Effector CD4-positive, alpha-beta T cell (primary cell): ENCODE measurements at regions not wholly inside any gene's neighbourhood (a gene's known extent, or its start where the extent isn't known, plus 50 kb on each side); places are given as distances from the start of the nearest gene placed in this dataset.
A peak's percentile ranks its signal among the peaks of the same experiment; 100 is the strongest.
"Not testable (repeated sequence)": the region's sequence is repeated elsewhere in the genome, so short reads cannot be mapped to it uniquely, and the experiment has no call there.

Source experiments
- DNase-seq: peaks from one replicate; pipeline ENCODE4 v3.0.0-alpha.2; 2020

GRCh38 chr5:36739751-36740221, 133.4 kb downstream of the SLC1A3 start:
- DNase-seq: peak; percentile 40

GRCh38 chr5:36740259-36740898, 134.0 kb downstream of the SLC1A3 start:
- no peak for DNase-seq

- DNase-seq: no peak
These were observed 134.7 kb downstream of the SLC1A3 start for GRCh38 chr5:36741128-36741527.

- DNase-seq: no peak
These were observed 132.4 kb upstream of the NIPBL start for GRCh38 chr5:36743891-36744772.

- no peak for DNase-seq
These were observed 131.6 kb upstream of the NIPBL start for GRCh38 chr5:36744773-36745589.

GRCh38 chr5:36747794-36748193, 128.8 kb upstream of the NIPBL start:
- not testable (repeated sequence) for DNase-seq

GRCh38 chr5:36751886-36752285, 124.7 kb upstream of the NIPBL start:
- DNase-seq: no peak

DNA sequence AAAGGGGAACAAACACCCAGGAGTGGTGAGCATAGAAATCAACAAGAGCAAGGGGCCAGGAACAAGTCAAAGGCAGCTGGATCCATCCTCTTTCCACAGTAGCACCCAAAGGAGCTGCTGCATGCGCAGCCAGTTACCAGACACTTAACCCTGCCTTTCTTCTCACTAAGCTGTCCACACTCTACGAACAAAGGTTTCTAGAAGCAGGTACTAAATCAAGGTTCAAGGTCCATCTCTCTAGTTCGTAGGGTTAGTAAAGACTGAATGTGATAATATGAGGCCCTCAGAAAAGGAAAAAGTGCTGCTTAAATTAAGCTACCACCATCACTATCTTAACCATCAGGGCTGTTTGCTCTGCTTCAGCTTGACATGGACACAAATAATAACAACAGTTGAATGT, 121.2 kb upstream of the NIPBL start:
- no peak for DNase-seq

GRCh38 chr5:36755920-36756488, 120.6 kb upstream of the NIPBL start:
- no peak for DNase-seq

GRCh38 chr5:36756848-36757247, 119.7 kb upstream of the NIPBL start:
- DNase-seq: no peak

- no peak for DNase-seq
These were observed 117.5 kb upstream of the NIPBL start for GRCh38 chr5:36759117-36759516.

DNA sequence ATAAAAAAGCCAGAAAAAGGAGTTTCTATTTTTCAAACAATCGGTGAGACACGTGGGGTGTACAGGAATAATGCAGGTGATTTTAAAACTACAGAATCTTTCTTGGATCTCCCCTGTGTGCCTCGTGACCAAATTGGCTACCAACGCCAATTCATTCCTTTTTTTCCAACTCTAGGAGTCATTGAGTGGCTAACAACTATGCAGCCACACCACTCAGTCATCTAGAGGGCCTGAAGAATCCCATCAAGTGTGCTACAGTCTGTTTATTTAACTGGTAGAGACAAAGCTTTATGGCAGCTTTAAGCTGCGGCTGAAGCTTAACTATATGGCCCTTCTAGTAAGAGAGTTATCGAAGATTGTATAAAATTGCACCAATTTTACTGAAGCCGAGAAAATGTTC, 113.1 kb upstream of the NIPBL start:
- no peak for DNase-seq

DNA sequence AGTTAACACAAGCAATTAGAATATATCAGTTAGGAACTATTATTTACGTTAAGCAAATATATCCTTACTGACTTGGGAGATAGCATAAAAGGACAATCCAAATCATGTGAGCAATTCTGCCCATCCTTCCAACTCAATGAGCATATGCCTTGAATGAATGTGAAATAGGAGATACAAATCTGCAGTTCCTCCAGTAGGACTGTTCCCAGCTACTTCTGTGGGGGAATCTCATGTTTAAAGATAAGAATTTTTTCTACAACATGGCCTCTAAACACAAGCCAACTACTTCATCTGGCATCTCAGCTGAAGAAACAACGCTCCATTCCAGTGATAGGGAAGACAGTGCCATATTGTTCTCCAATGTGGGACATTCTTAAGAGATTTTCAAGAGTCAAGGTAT, 110.7 kb upstream of the NIPBL start:
- DNase-seq: no peak

DNA sequence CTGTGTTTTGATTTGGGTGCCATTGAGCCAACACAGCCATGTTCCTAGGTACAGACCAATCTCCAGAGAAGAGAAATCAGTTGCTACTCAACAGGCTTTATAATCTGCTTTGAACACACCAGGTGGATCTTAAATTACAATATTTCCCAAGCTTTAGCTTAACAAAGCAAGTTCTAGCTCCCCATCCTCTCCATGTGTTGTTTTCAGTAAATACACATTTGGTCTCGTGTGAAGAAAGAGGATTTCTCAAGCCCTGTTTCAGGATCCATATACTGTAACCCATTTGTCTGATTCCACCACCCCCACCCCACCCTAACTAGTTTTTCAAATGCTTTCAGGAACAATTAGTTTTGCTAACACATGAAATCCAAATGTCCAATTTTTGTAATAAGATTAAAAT, 109.6 kb upstream of the NIPBL start:
- DNase-seq: no peak

DNA sequence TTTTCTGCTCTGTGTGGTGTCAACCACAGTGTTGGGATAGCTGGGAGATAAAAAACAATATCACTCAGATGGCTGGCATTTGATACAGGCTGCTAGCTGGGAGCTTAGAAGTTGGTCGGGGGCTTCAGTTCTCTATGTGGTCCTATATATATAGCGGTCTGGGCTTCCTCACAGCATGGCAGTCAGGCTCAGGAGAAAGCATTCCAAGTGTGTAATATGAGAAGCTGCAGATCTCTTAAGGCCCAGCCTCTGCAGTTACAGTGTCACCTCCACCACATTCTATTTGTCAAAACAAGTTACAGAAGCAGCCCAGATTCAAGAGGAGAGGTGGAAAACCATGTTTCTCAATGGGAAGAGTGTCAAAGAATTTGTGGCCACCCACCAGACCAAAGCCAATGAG, 108.1 kb upstream of the NIPBL start:
- DNase-seq: no peak

DNA sequence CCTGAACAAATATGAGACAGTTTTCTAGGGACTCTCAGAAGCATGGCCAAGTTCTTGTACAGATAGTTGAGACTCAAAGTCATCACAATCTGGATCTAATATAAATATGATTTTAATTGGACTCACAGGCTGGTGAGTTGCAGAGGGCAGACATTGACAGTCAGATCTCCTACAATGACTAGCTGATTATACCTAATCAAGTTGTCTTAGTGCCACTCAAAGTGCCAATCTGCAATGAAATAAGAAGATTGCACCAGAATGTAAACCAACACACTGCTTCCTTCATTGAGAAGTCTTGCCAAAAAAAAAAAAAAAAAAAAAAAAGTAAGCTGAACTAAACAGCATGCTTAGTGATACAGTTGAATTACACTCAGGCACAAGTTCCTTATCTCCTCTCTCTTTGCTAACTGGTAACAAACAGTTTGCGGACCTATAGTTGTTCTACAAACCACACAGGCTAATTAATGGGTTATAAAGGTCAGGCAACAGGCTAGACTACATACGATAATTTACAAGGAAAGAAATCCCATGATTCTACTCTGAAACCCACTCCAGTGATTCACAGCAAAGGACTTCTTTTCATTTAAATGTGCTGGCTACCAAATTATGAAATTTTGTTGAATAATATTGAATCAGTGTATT, 107.3 kb upstream of the NIPBL start:
- DNase-seq: no peak

GRCh38 chr5:36770125-36770524, 106.4 kb upstream of the NIPBL start:
- no peak for DNase-seq

- DNase-seq: no peak
These were observed 104.1 kb upstream of the NIPBL start for GRCh38 chr5:36772276-36773140.

- DNase-seq: no peak
These were observed 99.3 kb upstream of the NIPBL start for GRCh38 chr5:36777105-36777757.

- DNase-seq: no peak
These were observed 98.2 kb upstream of the NIPBL start for GRCh38 chr5:36778336-36778735.

- not testable (repeated sequence) for DNase-seq
These were observed 94.0 kb upstream of the NIPBL start for GRCh38 chr5:36782612-36783011.
